Spleen (tissue), 11 donors: ENCODE measurements at regions not wholly inside any gene's neighbourhood (a gene's known extent, or its start where the extent isn't known, plus 50 kb on each side); places are given as distances from the start of the nearest gene placed in this dataset.

Experiments
- DNase-seq: peaks from one replicate; pipeline ENCODE4 v3.0.0-alpha.2; 2020
- H3K27ac ChIP-seq, 8 donors: fragments of 200-600 bp; sonication (generic) in 7 of 8; 1 replicate in 4 of 8; 2 replicates in 4 of 8; pipeline versions ENCODE4 v1.5.0 to v1.8.0; 2016 to 2021; ENCODE audit warnings: inconsistent platforms in 4 of 8, mild to moderate bottlenecking in 4 of 8, moderate library complexity in 1 of 8
- H3K27me3 ChIP-seq, 7 donors: fragments of 200-600 bp; sonication (generic) in 6 of 7; replicated peaks in 1 of 7; 1 replicate in 4 of 7; 2 replicates in 3 of 7; pipeline versions ENCODE4 v1.5.0 to v1.8.0; 2016 to 2021; ENCODE audit warnings: inconsistent platforms in 3 of 7, mild to moderate bottlenecking in 1 of 7
- H3K36me3 ChIP-seq, 6 donors: fragments of 200-600 bp; sonication (generic) in 5 of 6; 1 replicate in 4 of 6; 2 replicates in 2 of 6; pipeline versions ENCODE4 v1.5.0 to v1.8.0; 2016 to 2021; ENCODE audit warnings: inconsistent platforms in 2 of 6
- H3K4me1 ChIP-seq, 6 donors: fragments of 200-600 bp; sonication (generic) in 5 of 6; 1 replicate in 3 of 6; 2 replicates in 3 of 6; pipeline versions ENCODE4 v1.5.0 to v1.8.0; 2016 to 2021; ENCODE audit warnings: inconsistent platforms in 3 of 6
- H3K4me3 ChIP-seq, 8 donors: fragments of 200-600 bp; sonication (generic) in 7 of 8; 1 replicate in 4 of 8; 2 replicates in 4 of 8; pipeline versions ENCODE4 v1.5.0 to v1.8.0; 2016 to 2021; ENCODE audit warnings: inconsistent platforms in 4 of 8, mild to moderate bottlenecking in 4 of 8, moderate library complexity in 2 of 8
- H3K9me3 ChIP-seq, 8 donors: fragments of 200-600 bp; sonication (generic) in 7 of 8; 1 replicate in 4 of 8; 2 replicates in 4 of 8; pipeline versions ENCODE4 v1.5.0 to v1.8.0; 2016 to 2021; ENCODE audit warnings: inconsistent platforms in 4 of 8
- CTCF ChIP-seq, 11 experiments: fragments of 200-600 bp in 7 of 11; fragments of 450-650 bp in 4 of 11; sonication (generic) in 4 of 11; IDR thresholded peaks in 8 of 11; conservative IDR thresholded peaks in 3 of 11; 1 replicate in 7 of 11; 2 replicates in 4 of 11; pipeline versions ENCODE4 v1.4.0 to v1.8.0; 2016 to 2021; ENCODE audit warnings: antibody characterized with exemption in 11 of 11, inconsistent platforms in 4 of 11, mild to moderate bottlenecking in 1 of 11
- POLR2A ChIP-seq, 3 donors: fragments of 450-650 bp; IDR thresholded peaks; one replicate each; pipeline ENCODE4 v1.5.1; 2017; ENCODE audit warnings: antibody characterized with exemption in 3 of 3, mild to moderate bottlenecking in 1 of 3
- POLR2AphosphoS5 ChIP-seq, 3 donors: sonication (generic); formaldehyde crosslinking; IDR thresholded peaks; one replicate each; pipeline ENCODE4 v1.5.1; 2017; ENCODE audit warnings: antibody characterized with exemption in 3 of 3
- WGBS, 5 donors: extraction: QIAGEN DNeasy Blood & Tissue Kit in 3 of 5; methylation state at CpG; one replicate each; pipeline versions ENCODE4 v1.1.5 to v1.1.7; 2013 to 2018; 5-methylcytosine and 5-hydroxymethylcytosine counted together
- intact Hi-C: fragments of 100-400 bp; cut with DNase I; formaldehyde crosslinking; loops from one replicate; pipeline ENCODE4 v1.15.0; 2023; ENCODE audit warnings: low total_unique reads
- donor health status: healthy with polysubstance abuse.
- donor health status: DM: no; HTN: no; CAD: no; lungs with moderate emphysema.
- donor health status: DM: no; HTN: no; CAD: no.
- donor health status: Bipolar disorder and iron deficiency.
- donor health status: healthy.
- donor health status: DM: no; HTN: no; CAD: no.
- donor health status: DM: yes; HTN: yes; CAD: no.

DNA sequence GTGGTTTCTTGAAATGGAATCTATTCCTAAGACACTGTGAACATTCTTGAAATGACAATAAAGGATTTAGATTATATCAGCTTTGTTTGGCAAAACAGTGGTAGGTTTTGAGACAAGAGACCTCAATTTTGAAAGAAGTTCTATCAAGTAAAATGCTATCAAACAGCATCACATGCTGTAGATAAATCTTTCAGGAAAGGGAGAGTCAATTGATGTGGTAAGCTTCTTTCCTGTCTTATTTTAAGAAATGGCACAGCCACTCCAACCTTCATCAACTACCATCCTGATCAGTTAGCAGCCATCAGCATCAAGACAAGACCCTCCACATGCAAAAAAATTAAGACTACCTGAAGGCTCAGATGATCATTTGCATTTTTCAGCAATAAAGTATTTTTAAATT is 495.4 kb downstream of the TRIB2 start:
- TF ChIP-seq POLR2AphosphoS5 (IDR thresholded peaks at IDR 0.05) (no peak), CTCF (IDR thresholded peaks at IDR 0.05 in 8 of 11, conservative IDR thresholded peaks at IDR 0.05 in 3 of 11) (no peak), POLR2A (IDR thresholded peaks at IDR 0.05) (no peak)
- no peak overlapping the region for H3K4me3 ChIP-seq

DNA sequence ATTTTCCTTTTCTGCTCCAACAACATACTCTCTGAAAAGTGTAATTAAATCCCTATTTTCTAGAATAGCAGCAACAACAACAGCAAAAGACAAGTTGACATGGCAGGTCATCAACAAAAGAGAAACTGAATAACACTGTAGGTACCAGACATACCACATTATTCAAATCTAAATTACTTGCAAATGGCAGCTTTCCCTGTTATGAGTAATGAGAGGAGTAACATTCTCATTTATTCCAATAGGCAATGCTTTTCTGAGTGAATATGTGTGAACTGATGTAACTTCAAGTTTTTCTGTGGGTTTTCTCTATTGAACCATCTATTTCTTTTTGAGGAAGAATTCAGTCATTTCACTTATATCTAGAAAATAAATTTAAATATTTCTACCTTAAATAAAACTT is 501.5 kb downstream of the TRIB2 start:
- no peaks in the 10 kb centered on the region for H3K36me3 ChIP-seq
- DNase-seq = no peak
- no peak overlapping the region for H3K27ac ChIP-seq
- peaks cover 0 to 15% (median 2%) of the 10 kb centered on the region in 8 donors for H3K9me3 ChIP-seq
- no peak overlapping the region for H3K4me3 ChIP-seq
- intact Hi-C loops = no loop called here
- H3K4me1 ChIP-seq = no peaks in the 10 kb centered on the region
- H3K27me3 ChIP-seq = no peaks in the 10 kb centered on the region
- no peak for TF ChIP-seq POLR2A (IDR thresholded peaks at IDR 0.05)
- no peak for TF ChIP-seq CTCF (IDR thresholded peaks at IDR 0.05 in 8 of 11, conservative IDR thresholded peaks at IDR 0.05 in 3 of 11)
- no peak for TF ChIP-seq POLR2AphosphoS5 (IDR thresholded peaks at IDR 0.05)

More for the DNA sequence above, 495.4 kb downstream of the TRIB2 start:
- Histone ChIP-seq H3K27me3 (no peaks in the 10 kb centered on the region), H3K9me3 (peaks cover 0 to 34% (median 13%) of the 10 kb centered on the region in 8 donors), H3K27ac (no peak overlapping the region), H3K36me3 (no peaks in the 10 kb centered on the region), H3K4me1 (no peaks in the 10 kb centered on the region)
- intact Hi-C loops = no loop called here
- no peak for DNase-seq

DNA sequence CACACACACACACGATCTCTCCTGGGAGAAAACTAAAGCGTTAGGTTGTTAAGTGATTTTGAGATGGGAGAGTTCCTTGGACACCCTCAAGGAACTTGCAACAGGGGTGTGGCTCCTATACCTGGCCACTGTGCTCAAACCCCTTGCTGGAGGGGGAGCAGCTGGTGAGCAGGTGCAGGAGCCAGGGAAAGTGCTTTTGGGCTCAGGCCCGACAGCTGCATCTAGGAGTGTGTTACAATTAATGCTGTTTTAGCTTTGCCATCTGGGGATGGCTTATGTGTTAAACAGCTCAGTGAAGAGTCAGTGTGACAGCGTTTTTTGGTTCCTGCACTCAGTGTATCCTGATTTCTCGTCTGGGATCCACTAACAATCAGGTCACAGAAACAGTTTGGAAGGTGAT is 510.8 kb downstream of the TRIB2 start:
- Histone ChIP-seq H3K4me1 (no peaks in the 10 kb centered on the region), H3K36me3 (no peaks in the 10 kb centered on the region), H3K27me3 (no peaks in the 10 kb centered on the region), H3K27ac (no peak overlapping the region), H3K4me3 (no peak overlapping the region), H3K9me3 (no peaks in the 10 kb centered on the region)
- DNase-seq = no peak
- WGBS, 5 donors = 65 to 70% (median 67%) methylated on average over 5 of the region's 5 CpGs
- intact Hi-C loops = no loop called here
- TF ChIP-seq POLR2A (IDR thresholded peaks at IDR 0.05) (no peak), CTCF (IDR thresholded peaks at IDR 0.05 in 8 of 11, conservative IDR thresholded peaks at IDR 0.05 in 3 of 11) (no peak), POLR2AphosphoS5 (IDR thresholded peaks at IDR 0.05) (no peak)

- no peak for DNase-seq
- no peak overlapping the region for H3K27ac ChIP-seq
- H3K9me3 ChIP-seq = no peaks in the 10 kb centered on the region
- no peak overlapping the region for H3K4me3 ChIP-seq
- WGBS, 5 donors = 86 to 92% (median 90%) methylated on average over 1 of the region's 1 CpG
- no peaks in the 10 kb centered on the region for H3K27me3 ChIP-seq
- TF ChIP-seq POLR2A (IDR thresholded peaks at IDR 0.05) = no peak
- TF ChIP-seq POLR2AphosphoS5 (IDR thresholded peaks at IDR 0.05) = no peak
- no peak for TF ChIP-seq CTCF (IDR thresholded peaks at IDR 0.05 in 8 of 11, conservative IDR thresholded peaks at IDR 0.05 in 3 of 11)
- H3K36me3 ChIP-seq = no peaks in the 10 kb centered on the region
- H3K4me1 ChIP-seq = no peaks in the 10 kb centered on the region
- intact Hi-C loops = no loop called here
Measured at GRCh38 chr2:13230221-13230620, 513.5 kb downstream of the TRIB2 start.
